Hepatocyte (in vitro differentiated cells): ENCODE measurements at regions not wholly inside any gene's neighbourhood (a gene's known extent, or its start where the extent isn't known, plus 50 kb on each side); places are given as distances from the start of the nearest gene placed in this dataset.

Source experiments
- CTCF ChIP-seq: fragments of 200-600 bp; sonication (generic); IDR thresholded peaks from 2 replicates; pipeline ENCODE4 v1.5.1; 2016; ENCODE audit warnings: antibody characterized with exemption, mild to moderate bottlenecking; ENCODE audit not compliant: poor library complexity
- EZH2 ChIP-seq: fragments of 200-600 bp; sonication (generic); IDR thresholded peaks from 2 replicates; pipeline ENCODE4 v1.6.1; 2016; ENCODE audit warnings: antibody characterized with exemption, mild to moderate bottlenecking, borderline replicate concordance
- EZH2phosphoT487 ChIP-seq: fragments of 200-600 bp; sonication (generic); IDR thresholded peaks from one replicate; pipeline ENCODE4 v1.6.1; 2018; ENCODE audit warnings: antibody characterized with exemption, mild to moderate bottlenecking, low read depth, moderate library complexity; ENCODE audit not compliant: unreplicated experiment, severe bottlenecking

GRCh38 chr9:31612336-31613030, 772.0 kb upstream of the ACO1 start:
- TF ChIP-seq CTCF = no peak
- no peak for TF ChIP-seq EZH2
- no peak for TF ChIP-seq EZH2phosphoT487
